IMR-90 (cell line): ENCODE measurements at regions not wholly inside any gene's neighbourhood (a gene's known extent, or its start where the extent isn't known, plus 50 kb on each side); places are given as distances from the start of the nearest gene placed in this dataset.

Source experiments
- ATAC-seq: fragments of 200-7000 bp; cut with Tn5 transposase; 2 replicates; pipeline ENCODE4 v1.9.1; 2020; ENCODE audit warnings: low read depth, mild to moderate bottlenecking, moderate library complexity
- BruUV-seq: library from RNA; stranded (reverse); fragments of 400-500 nt; replicated peaks from 2 replicates; lab custom pipeline; 2021; lab: Mats Ljungman, UMichigan
- CTCF ChIA-PET: fragments of 300-600 bp; formaldehyde crosslinking; extraction: SDS; loops from one replicate; lab custom pipeline; 2021; ENCODE audit warnings: antibody characterized with exemption; lab: Yijun Ruan, JAX
- POLR2A ChIA-PET: fragments of 300-600 bp; sonication (Branson Sonifier 250); formaldehyde crosslinking; loops from one replicate; lab custom pipeline; 2022; ENCODE audit warnings: antibody characterized with exemption; ENCODE audit not compliant: unreplicated experiment; lab: Charles Lee
- DNase-seq: peaks from one replicate; pipeline ENCODE4 v3.0.0; 2013
- H2AFZ ChIP-seq: replicated peaks from 2 replicates; pipeline ENCODE3; 2013; ENCODE audit warnings: low read length, mild to moderate bottlenecking; ENCODE audit not compliant: poor library complexity
- H2AK5ac ChIP-seq: 2 replicates; pipeline ENCODE4 v1.6.1; 2013; ENCODE audit warnings: low read depth, low read length, inconsistent platforms
- H2AK9ac ChIP-seq: replicated peaks from 2 replicates; pipeline ENCODE3; 2013; ENCODE audit warnings: mild to moderate bottlenecking, low read depth, low read length, moderate library complexity; ENCODE audit not compliant: poor library complexity
- H2BK120ac ChIP-seq: 2 replicates; pipeline ENCODE4 v1.6.1; 2013; ENCODE audit warnings: low read depth, low read length, inconsistent platforms
- H2BK15ac ChIP-seq: 3 replicates; pipeline ENCODE4 v1.6.1; 2013; ENCODE audit warnings: low read depth, low read length, inconsistent platforms
- H2BK20ac ChIP-seq: 2 replicates; pipeline ENCODE4 v1.6.1; 2013; ENCODE audit warnings: low read depth, mild to moderate bottlenecking, inconsistent platforms, low read length, moderate library complexity
- H2BK5ac ChIP-seq: 2 replicates; pipeline ENCODE4 v1.6.1; 2013; ENCODE audit warnings: mild to moderate bottlenecking, low read depth, low read length, inconsistent platforms; ENCODE audit not compliant: poor library complexity, severe bottlenecking
- H3K14ac ChIP-seq: replicated peaks from 2 replicates; pipeline ENCODE4 v1.6.1; 2013; ENCODE audit warnings: low read depth, low read length, inconsistent platforms
- H3K18ac ChIP-seq: 2 replicates; pipeline ENCODE4 v1.6.1; 2013; ENCODE audit warnings: low read depth, low read length, control low read depth
- H3K23ac ChIP-seq: 2 replicates; pipeline ENCODE4 v1.6.1; 2013; ENCODE audit warnings: low read depth, low read length, inconsistent platforms
- H3K27ac ChIP-seq: 2 replicates; pipeline ENCODE4 v1.5.1; 2013; ENCODE audit warnings: mild to moderate bottlenecking, control low read depth, low read length; ENCODE audit not compliant: insufficient read depth
- H3K27me3 ChIP-seq: 2 replicates; pipeline ENCODE4 v1.6.1; 2013; ENCODE audit warnings: low read length; ENCODE audit not compliant: control insufficient read depth, insufficient read depth
- H3K36me3 ChIP-seq: 2 replicates; pipeline ENCODE4 v1.6.1; 2013; ENCODE audit warnings: low read length, mixed read lengths; ENCODE audit not compliant: control insufficient read depth, insufficient read depth
- H3K4ac ChIP-seq: 2 replicates; pipeline ENCODE4 v1.6.1; 2013; ENCODE audit warnings: low read depth, low read length, inconsistent platforms
- H3K4me1 ChIP-seq: 2 replicates; pipeline ENCODE4 v1.6.1; 2013; ENCODE audit warnings: low read length, mixed read lengths; ENCODE audit not compliant: control insufficient read depth, insufficient read depth
- H3K4me2 ChIP-seq: 2 replicates; pipeline ENCODE4 v1.6.1; 2013; ENCODE audit warnings: low read depth, mild to moderate bottlenecking, control low read depth, low read length, moderate library complexity
- H3K4me3 ChIP-seq: 2 replicates; pipeline ENCODE4 v1.5.1; 2013; ENCODE audit warnings: low read depth, mild to moderate bottlenecking, control low read depth, low read length, moderate library complexity; ENCODE audit not compliant: insufficient read depth
- H3K56ac ChIP-seq: 2 replicates; pipeline ENCODE4 v1.6.1; 2013; ENCODE audit warnings: low read length, inconsistent platforms; ENCODE audit not compliant: insufficient read depth; ENCODE audit errors: extremely low read depth
- H3K79me1 ChIP-seq, 2 experiments: 2 replicates each; pipeline ENCODE4 v1.6.1; 2013; ENCODE audit warnings: low read length in 2 of 2, inconsistent platforms in 1 of 2, low read depth in 1 of 2
- H3K9ac ChIP-seq: 2 replicates; pipeline ENCODE4 v1.6.1; 2013; ENCODE audit warnings: low read depth, low read length, control low read depth
- H3K9me1 ChIP-seq: 2 replicates; pipeline ENCODE4 v1.6.1; 2013; ENCODE audit warnings: low read length, inconsistent platforms; ENCODE audit not compliant: insufficient read depth
- H3K9me3 ChIP-seq: 2 replicates; pipeline ENCODE4 v1.6.1; 2013; ENCODE audit warnings: low read length; ENCODE audit not compliant: control insufficient read depth, insufficient read depth
- H4K20me1 ChIP-seq: 2 replicates; pipeline ENCODE4 v1.6.1; 2013; ENCODE audit warnings: low read length, inconsistent platforms; ENCODE audit not compliant: insufficient read depth
- H4K5ac ChIP-seq: 2 replicates; pipeline ENCODE4 v1.6.1; 2013; ENCODE audit warnings: mild to moderate bottlenecking, low read depth, low read length, control low read depth
- H4K8ac ChIP-seq, 2 experiments: 2 replicates each; pipeline ENCODE4 v1.6.1; 2013; ENCODE audit warnings: low read depth in 2 of 2, low read length in 2 of 2, control low read depth in 1 of 2, inconsistent platforms in 1 of 2
- H4K91ac ChIP-seq: 2 replicates; pipeline ENCODE4 v1.6.1; 2013; ENCODE audit warnings: low read depth, low read length, inconsistent platforms; ENCODE audit not compliant: insufficient read depth
- BHLHE40 ChIP-seq: fragments of 150-350 bp; IDR thresholded peaks from 2 replicates; pipeline ENCODE4 v1.6.1; 2016; ENCODE audit warnings: mild to moderate bottlenecking, low read depth, low read length
- CEBPB ChIP-seq: IDR thresholded peaks from 2 replicates; pipeline ENCODE4 v1.6.1; 2012; ENCODE audit warnings: low read depth, low read length, improper control_type of control experiment
- CHD1 ChIP-seq: IDR thresholded peaks from 2 replicates; pipeline ENCODE4 v1.6.1; 2012; ENCODE audit warnings: low read depth, low read length, improper control_type of control experiment
- CTCF ChIP-seq: conservative IDR thresholded peaks from 2 replicates; pipeline ENCODE4 v1.5.1; 2012; ENCODE audit warnings: mild to moderate bottlenecking, low read depth, low read length, improper control_type of control experiment
- FOS ChIP-seq: fragments of 150-350 bp; IDR thresholded peaks from 2 replicates; pipeline ENCODE4 v1.6.1; 2016; ENCODE audit warnings: low read depth, low read length
- MAFK ChIP-seq: IDR thresholded peaks from 2 replicates; pipeline ENCODE4 v1.6.1; 2012; ENCODE audit warnings: low read depth, low read length, improper control_type of control experiment
- MAZ ChIP-seq: IDR thresholded peaks from 2 replicates; pipeline ENCODE4 v1.6.1; 2012; ENCODE audit warnings: low read depth, mild to moderate bottlenecking, low read length, improper control_type of control experiment, moderate library complexity, borderline replicate concordance
- MXI1 ChIP-seq: IDR thresholded peaks from 2 replicates; pipeline ENCODE4 v1.6.1; 2012; ENCODE audit warnings: low read depth, mild to moderate bottlenecking, low read length, moderate library complexity, borderline replicate concordance
- NFE2L2 ChIP-seq: fragments of 150-350 bp; IDR thresholded peaks from 2 replicates; pipeline ENCODE4 v1.6.1; 2016; ENCODE audit warnings: low read depth, mild to moderate bottlenecking, low read length
- POLR2A ChIP-seq: IDR thresholded peaks from 2 replicates; pipeline ENCODE4 v1.6.1; 2012; ENCODE audit warnings: mild to moderate bottlenecking, low read depth, low read length
- RAD21 ChIP-seq: IDR thresholded peaks from 2 replicates; pipeline ENCODE4 v1.6.1; 2012; ENCODE audit warnings: low read length, improper control_type of control experiment
- RCOR1 ChIP-seq: IDR thresholded peaks from 2 replicates; pipeline ENCODE4 v1.6.1; 2012; ENCODE audit warnings: mild to moderate bottlenecking, low read length, improper control_type of control experiment; ENCODE audit not compliant: insufficient replicate concordance
- RFX5 ChIP-seq: IDR thresholded peaks from 2 replicates; pipeline ENCODE4 v1.8.0; 2012; ENCODE audit warnings: low read depth, mild to moderate bottlenecking, low read length, moderate library complexity
- SMC3 ChIP-seq: fragments of 150-350 bp; IDR thresholded peaks from 2 replicates; pipeline ENCODE4 v1.6.1; 2016; ENCODE audit warnings: low read depth, mild to moderate bottlenecking, antibody characterized with exemption, low read length, moderate library complexity
- USF2 ChIP-seq: fragments of 150-350 bp; IDR thresholded peaks from 2 replicates; pipeline ENCODE4 v1.6.1; 2017; ENCODE audit warnings: mild to moderate bottlenecking, antibody characterized with exemption, low read length, low read depth
- WGBS, 2 experiments: methylation state at CpG; one replicate each; pipeline versions ENCODE4 v1.1.5 to v1.1.7; 2013; ENCODE audit warnings: missing lambda C conversion rate in 2 of 2; ENCODE audit not compliant: insufficient read length in 1 of 2; ENCODE audit errors: extremely low coverage in 2 of 2; 5-methylcytosine and 5-hydroxymethylcytosine counted together
- dilution Hi-C: fragments of 300-500 bp; cut with HindIII; formaldehyde crosslinking; loops from one replicate; pipeline ENCODE4 v1.14.3; 2018; ENCODE audit warnings: low sequenced_read_pairs; ENCODE audit not compliant: unreplicated experiment
- in situ Hi-C: fragments of 300-500 bp; cut with MboI; formaldehyde crosslinking; loops from 3 replicates; pipeline ENCODE4 v1.14.3; 2019; ENCODE audit warnings: low sequenced_read_pairs, inconsistent platforms, mixed read lengths
- intact Hi-C: fragments of 100-400 bp; cut with micrococcal nuclease; formaldehyde crosslinking; loops from 2 replicates; pipeline ENCODE4 v1.10.0; 2022
- TF ChIP-seq, protein P1 (sequence below): fragments of 150-350 bp; IDR thresholded peaks from 2 replicates; pipeline ENCODE4 v1.6.1; 2016; ENCODE audit warnings: low read depth, mild to moderate bottlenecking, low read length, moderate library complexity, borderline replicate concordance

- Histone ChIP-seq H3K23ac (no peak overlapping the region), H2AK5ac (no peak overlapping the region), H3K4me2 (no peak overlapping the region), H3K4me1 (no peaks in the 10 kb centered on the region), H3K79me1 (no peaks in the 10 kb centered on the region), H2BK5ac (no peak overlapping the region), H4K20me1 (no peaks in the 10 kb centered on the region), H3K27ac (no peak overlapping the region), H4K91ac (no peak overlapping the region), H3K9me1 (no peaks in the 10 kb centered on the region), H4K5ac (no peak overlapping the region), H2BK120ac (no peak overlapping the region), H3K27me3 (no peaks in the 10 kb centered on the region), H2BK15ac (no peak overlapping the region), H3K4me3 (no peak overlapping the region), H3K9me3 (peaks cover 20% of the 10 kb centered on the region), H4K8ac (no peak overlapping the region), H3K36me3 (no peaks in the 10 kb centered on the region), H3K14ac (no peak overlapping the region), H3K18ac (no peak overlapping the region), H3K56ac (no peak overlapping the region), H3K4ac (no peak overlapping the region), H2AFZ (no peak overlapping the region), H2AK9ac (no peak overlapping the region), H2BK20ac (no peak overlapping the region), H3K9ac (no peak overlapping the region)
- TF ChIP-seq NFE2L2 (no peak), MAZ (no peak), MXI1 (no peak), CEBPB (no peak), RCOR1 (no peak), RAD21 (no peak), USF2 (no peak), POLR2A (no peak), CTCF (no peak), FOS (no peak), RFX5 (no peak), MAFK (no peak), BHLHE40 (no peak), CHD1 (no peak), SMC3 (no peak)
- TF ChIP-seq, protein P1, sequence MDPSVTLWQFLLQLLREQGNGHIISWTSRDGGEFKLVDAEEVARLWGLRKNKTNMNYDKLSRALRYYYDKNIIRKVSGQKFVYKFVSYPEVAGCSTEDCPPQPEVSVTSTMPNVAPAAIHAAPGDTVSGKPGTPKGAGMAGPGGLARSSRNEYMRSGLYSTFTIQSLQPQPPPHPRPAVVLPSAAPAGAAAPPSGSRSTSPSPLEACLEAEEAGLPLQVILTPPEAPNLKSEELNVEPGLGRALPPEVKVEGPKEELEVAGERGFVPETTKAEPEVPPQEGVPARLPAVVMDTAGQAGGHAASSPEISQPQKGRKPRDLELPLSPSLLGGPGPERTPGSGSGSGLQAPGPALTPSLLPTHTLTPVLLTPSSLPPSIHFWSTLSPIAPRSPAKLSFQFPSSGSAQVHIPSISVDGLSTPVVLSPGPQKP, result no peak
- intact Hi-C loops (no loop called here), dilution Hi-C loops (no loop called here), in situ Hi-C loops (no loop called here)
- CTCF ChIA-PET, result no interaction called here
- 80% methylated on average over 1 of the region's 2 CpGs; no CpG with 5 or more reads in 1 of the 2 experiments for WGBS, 2 experiments
- ATAC-seq, result no peak
- POLR2A ChIA-PET, result no interaction called here
- BruUV-seq, result no TSS peak
- DNase-seq, result no peak
Measured at GRCh38 chr19:23571175-23571574, 115.8 kb downstream of the ZNF675 start.
